Raji (cell line): ENCODE measurements at regions not wholly inside any gene's neighbourhood (a gene's known extent, or its start where the extent isn't known, plus 50 kb on each side); places are given as distances from the start of the nearest gene placed in this dataset.

Experiments used
- POLR2A ChIP-seq: IDR thresholded peaks from 2 replicates; pipeline ENCODE4 v1.6.1; 2011; ENCODE audit warnings: low read depth, low read length, control low read depth; ENCODE audit not compliant: insufficient read depth

GRCh38 chr1:103959565-103959964 lies 209.9 kb downstream of the AMY1C start:
- no peak for TF ChIP-seq POLR2A

DNA sequence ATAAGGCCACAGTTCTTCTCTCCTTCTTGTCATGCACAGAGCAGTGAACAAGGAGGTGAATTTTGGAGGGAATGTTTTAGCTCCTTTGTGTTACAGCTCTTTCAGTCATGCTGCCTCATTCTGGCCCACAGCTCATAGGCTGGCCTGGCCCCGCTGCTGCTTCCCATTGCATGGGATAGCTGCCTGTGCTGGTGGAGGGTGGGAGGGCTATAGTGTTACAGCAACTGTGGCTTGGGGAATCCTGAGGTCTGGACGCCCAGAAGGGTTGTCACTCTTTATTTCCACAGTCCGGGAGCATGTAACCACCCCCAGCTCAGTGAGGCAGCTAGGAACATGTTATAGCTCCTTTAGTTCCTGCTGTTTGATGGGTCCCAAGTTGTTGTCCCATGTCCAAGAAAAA lies 210.3 kb downstream of the AMY1C start:
- no peak for TF ChIP-seq POLR2A

DNA sequence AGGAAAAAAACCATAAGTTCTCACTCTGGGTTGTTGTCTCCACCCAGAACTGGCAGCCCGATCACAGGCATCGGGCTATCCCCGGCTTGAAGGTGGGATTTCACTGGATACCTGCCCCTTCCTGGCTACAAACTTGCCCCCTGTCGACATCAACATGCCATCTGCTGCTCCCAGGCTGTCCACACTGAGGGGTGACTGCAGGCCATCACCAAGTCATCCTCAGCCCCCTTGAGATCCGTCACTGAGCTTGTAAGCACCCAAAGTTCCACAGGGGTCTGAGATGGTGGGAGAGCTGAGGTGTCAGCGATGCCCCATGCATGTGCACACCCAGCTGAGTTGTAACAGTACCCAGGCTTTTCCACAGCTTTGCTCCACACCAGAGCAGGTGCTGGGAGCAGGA lies 211.0 kb downstream of the AMY1C start:
- no peak for TF ChIP-seq POLR2A

GRCh38 chr1:103986792-103987191 lies 237.1 kb downstream of the AMY1C start:
- no peak for TF ChIP-seq POLR2A

- TF ChIP-seq POLR2A: no peak
Measured at GRCh38 chr1:103997631-103998030, 247.9 kb downstream of the AMY1C start.

DNA sequence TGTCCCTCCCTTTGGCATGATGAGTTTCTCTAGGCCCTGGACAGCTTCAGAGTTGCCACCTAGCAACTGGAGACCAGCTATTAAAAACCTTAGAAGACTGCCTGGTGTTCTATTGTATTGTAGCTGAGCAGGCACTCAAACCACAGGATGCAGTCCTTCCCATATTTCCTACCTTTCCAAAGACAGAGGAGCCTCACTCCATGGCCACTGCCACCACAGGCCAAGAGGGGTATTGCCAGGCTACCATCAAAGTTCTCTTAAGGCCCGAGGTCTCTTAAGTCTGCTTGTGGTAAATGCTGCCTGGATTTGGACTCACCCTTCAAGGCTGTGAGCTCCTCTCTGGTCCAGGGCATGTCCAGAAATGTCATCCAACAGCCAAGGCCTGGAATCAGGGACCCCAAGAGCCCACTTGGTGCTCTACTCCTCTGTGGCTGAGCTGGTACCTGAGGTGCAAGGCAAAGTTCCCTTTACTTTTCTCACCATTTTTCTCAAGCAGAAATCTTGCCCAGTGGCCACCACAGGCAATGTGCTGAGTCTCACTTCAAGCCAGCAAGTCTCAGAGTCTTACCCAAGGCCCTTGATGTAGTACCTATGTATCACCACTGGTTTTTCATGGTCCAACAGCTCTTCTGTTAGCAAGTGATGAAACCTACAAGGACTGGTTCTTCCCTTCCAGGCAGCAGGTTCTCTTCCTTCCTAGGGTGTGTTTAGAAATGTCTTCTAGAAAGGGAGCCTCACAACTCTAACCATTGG lies 269.4 kb downstream of the AMY1C start:
- TF ChIP-seq POLR2A: no peak

- TF ChIP-seq POLR2A: no peak
Measured at GRCh38 chr1:104019675-104020049, 270.0 kb downstream of the AMY1C start.

DNA sequence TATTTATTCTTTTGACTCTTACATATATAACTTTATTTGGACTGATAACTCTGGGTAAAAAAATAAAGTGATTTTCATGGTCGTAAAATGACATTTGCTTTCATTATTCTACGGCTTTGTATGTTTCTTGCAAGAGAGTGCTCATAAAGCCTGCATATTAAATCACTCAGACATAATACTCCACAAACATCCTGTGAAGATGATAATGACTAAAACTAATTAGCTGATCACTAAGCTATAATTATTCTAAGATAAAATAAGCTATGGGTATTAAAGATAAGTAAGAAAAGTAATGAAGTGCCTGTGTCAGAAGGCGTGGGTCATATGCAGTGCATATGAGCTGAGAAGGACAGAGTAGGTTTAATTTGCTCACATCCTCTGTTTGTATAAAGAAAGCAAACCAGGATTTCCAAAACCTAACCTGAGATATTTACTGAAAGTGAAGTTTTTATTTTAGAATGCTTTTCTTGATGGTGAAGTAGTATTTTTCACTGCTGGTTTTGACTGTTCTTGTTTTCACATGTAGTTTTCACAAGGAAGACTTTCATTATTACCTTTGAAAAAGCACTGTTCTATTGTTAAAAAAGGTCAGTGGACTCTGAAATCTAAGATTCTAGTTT lies 278.8 kb downstream of the AMY1C start:
- TF ChIP-seq POLR2A: no peak

GRCh38 chr1:104029456-104029970 lies 279.8 kb downstream of the AMY1C start:
- TF ChIP-seq POLR2A: no peak

DNA sequence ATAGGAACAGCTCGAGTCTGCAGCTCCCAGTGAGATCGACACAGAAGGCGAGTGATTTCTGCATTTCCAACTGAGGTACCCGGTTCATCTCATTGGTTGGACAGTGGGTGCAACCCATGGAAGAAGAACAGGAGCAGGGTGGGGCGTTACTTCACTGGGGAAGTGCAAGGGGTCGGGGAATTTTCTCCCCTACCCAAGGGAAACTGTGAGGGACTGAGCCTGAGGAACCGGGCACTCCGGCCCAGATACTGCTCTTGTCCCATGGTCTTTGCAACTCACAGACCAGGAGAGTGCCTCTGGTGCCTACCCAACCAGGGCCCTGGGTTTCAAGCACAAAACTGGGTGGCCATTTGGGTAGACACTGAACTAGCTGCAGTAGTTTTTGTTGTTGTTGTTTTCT lies 307.1 kb downstream of the AMY1C start:
- TF ChIP-seq POLR2A: no peak

DNA sequence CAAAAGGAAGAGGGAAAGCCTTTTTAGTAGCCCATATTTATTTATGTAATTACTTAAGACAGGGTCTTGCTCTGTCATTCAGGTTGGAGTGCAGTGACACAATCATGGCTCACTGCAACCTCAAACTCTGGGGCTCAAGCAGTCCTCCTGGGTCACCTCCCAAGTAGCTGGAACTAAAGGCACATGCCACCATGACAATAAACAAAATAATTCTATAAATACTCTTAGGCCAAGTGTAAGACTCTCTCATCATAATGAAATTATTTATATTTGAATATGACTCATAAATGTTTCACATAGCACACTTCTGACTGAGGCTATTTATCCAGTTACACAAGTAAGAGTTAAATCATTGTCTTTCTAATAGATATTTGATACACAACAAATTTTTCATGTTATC lies 314.7 kb downstream of the AMY1C start:
- TF ChIP-seq POLR2A: no peak

DNA sequence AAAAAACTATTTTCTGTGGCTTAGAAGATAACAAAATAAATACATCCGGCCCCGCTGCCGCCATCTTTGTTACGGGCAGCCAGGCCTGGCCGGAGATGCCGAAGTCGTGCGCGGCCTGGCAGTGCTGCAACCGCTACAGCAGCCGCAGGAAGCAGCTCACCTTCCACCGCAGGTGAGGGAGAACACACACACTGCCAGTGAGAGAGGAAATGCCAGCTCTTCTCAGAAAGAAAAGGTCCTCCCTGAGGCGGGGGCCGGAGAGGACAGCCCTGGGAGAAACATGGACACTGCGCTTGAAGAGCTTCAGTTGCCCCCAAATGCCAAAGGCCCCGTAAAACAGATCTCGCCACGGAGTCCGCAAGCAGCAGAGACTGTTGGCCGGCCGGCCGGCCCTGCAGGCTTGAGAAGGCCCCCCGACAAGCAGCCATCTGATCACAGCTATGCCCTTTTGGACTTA lies 323.2 kb downstream of the AMY1C start:
- no peak for TF ChIP-seq POLR2A

- TF ChIP-seq POLR2A: no peak
Measured at GRCh38 chr1:104073463-104073902, 323.8 kb downstream of the AMY1C start.

DNA sequence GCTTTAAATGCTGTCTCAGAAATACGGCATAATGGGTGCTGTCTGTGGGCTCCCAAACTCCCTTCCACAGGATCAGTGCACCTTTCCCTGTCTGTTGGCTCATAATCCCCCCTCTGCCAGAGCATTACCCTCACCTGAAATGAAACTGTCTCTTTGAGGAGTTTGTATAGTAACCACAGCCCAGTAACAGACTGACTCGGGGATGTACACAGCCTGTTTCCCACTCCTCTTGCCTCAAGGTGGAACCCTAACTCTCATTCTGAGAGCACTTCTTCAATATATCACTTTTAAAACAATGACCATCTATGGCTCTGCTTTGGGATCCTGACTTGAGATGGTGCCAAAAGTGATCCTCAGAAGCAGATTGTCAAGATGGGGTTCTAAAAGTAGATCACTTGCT lies 332.5 kb downstream of the AMY1C start:
- no peak for TF ChIP-seq POLR2A

GRCh38 chr1:104084380-104084779 lies 334.7 kb downstream of the AMY1C start:
- TF ChIP-seq POLR2A: no peak

GRCh38 chr1:104092698-104093097 lies 343.0 kb downstream of the AMY1C start:
- no peak for TF ChIP-seq POLR2A
